ENCODE measurements at regions not wholly inside any gene's neighbourhood (a gene's known extent, or its start where the extent isn't known, plus 50 kb on each side); places are given as distances from the start of the nearest gene placed in this dataset.

DNA sequence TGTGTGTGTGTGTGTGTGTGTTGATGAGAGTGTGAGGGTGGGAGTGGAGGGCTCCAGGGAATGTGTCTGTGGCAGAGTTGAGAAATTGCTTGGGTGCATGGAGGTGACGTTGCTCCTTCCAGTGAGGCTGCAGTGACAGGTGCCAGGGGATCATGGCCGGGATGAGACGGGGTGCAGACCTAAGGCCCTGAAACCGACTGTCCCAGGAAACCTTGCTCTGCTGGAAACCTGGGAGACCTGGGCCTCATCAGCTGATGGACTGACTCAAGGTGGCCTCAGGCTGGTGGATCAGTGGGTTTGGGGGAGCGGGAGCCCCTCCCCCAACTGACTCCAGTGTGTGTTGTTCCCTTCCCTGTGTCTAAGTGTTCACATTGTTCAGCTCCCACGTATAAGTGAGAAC lies 56.6 kb downstream of the INHBB start:
- TF ChIP-seq, protein P1, sequence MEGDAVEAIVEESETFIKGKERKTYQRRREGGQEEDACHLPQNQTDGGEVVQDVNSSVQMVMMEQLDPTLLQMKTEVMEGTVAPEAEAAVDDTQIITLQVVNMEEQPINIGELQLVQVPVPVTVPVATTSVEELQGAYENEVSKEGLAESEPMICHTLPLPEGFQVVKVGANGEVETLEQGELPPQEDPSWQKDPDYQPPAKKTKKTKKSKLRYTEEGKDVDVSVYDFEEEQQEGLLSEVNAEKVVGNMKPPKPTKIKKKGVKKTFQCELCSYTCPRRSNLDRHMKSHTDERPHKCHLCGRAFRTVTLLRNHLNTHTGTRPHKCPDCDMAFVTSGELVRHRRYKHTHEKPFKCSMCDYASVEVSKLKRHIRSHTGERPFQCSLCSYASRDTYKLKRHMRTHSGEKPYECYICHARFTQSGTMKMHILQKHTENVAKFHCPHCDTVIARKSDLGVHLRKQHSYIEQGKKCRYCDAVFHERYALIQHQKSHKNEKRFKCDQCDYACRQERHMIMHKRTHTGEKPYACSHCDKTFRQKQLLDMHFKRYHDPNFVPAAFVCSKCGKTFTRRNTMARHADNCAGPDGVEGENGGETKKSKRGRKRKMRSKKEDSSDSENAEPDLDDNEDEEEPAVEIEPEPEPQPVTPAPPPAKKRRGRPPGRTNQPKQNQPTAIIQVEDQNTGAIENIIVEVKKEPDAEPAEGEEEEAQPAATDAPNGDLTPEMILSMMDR (IDR thresholded peaks at IDR 0.05; ENCODE audit: poor library complexity) = no peak
- no peak for TF ChIP-seq EZH2phosphoT487 (IDR thresholded peaks at IDR 0.05; ENCODE audit: low read depth, severe bottlenecking, unreplicated experiment)
- no peak for TF ChIP-seq EZH2 (IDR thresholded peaks at IDR 0.05; ENCODE audit: borderline replicate concordance)

All from hepatocyte (in vitro differentiated cells).